Heart right ventricle (tissue), 16 donors: ENCODE measurements at regions not wholly inside any gene's neighbourhood (a gene's known extent, or its start where the extent isn't known, plus 50 kb on each side); places are given as distances from the start of the nearest gene placed in this dataset.

ENCODE experiments used
- ATAC-seq, 8 donors: fragments of 200-7000 bp; cut with Tn5 transposase; one replicate each; pipeline ENCODE4 v1.9.1; 2020; ENCODE audit warnings: mild to moderate bottlenecking in 8 of 8, moderate library complexity in 8 of 8, moderate number of reproducible peaks in 1 of 8
- DNase-seq, 2 donors: peaks; one replicate each; pipeline ENCODE4 v3.0.0-alpha.2; 2020
- H3K27ac ChIP-seq, 10 donors: fragments of 200-600 bp; sonication (generic) in 2 of 10; one replicate each; pipeline versions ENCODE4 v1.5.0 to v1.8.0; 2020 to 2022; ENCODE audit warnings: mild to moderate bottlenecking in 3 of 10
- H3K27me3 ChIP-seq, 7 donors: fragments of 200-600 bp; one replicate each; pipeline ENCODE4 v1.8.0; 2021 to 2022; ENCODE audit warnings: mild to moderate bottlenecking in 2 of 7
- H3K36me3 ChIP-seq, 9 donors: fragments of 200-600 bp; sonication (generic) in 1 of 9; one replicate each; pipeline versions ENCODE4 v1.5.0 to v1.8.0; 2020 to 2022; ENCODE audit warnings: mild to moderate bottlenecking in 2 of 9
- H3K4me1 ChIP-seq, 9 donors: fragments of 200-600 bp; sonication (generic) in 1 of 9; one replicate each; pipeline versions ENCODE4 v1.5.0 to v1.8.0; 2020 to 2022; ENCODE audit warnings: mild to moderate bottlenecking in 4 of 9
- H3K4me3 ChIP-seq, 10 donors: fragments of 200-600 bp; sonication (generic) in 2 of 10; one replicate each; pipeline versions ENCODE4 v1.5.0 to v1.8.0; 2020 to 2022; ENCODE audit warnings: mild to moderate bottlenecking in 7 of 10, moderate library complexity in 2 of 10
- H3K9me3 ChIP-seq, 11 donors: fragments of 200-600 bp in 10 of 11; sonication (generic) in 2 of 11; one replicate each; pipeline versions ENCODE4 v1.5.0 to v1.8.0; 2013 to 2022; ENCODE audit warnings: mild to moderate bottlenecking in 2 of 11, control low read depth in 1 of 11, moderate library complexity in 1 of 11
- WGBS, 2 donors: extraction: QIAGEN DNeasy Blood & Tissue Kit; methylation state at CpG; one replicate each; pipeline ENCODE4 v1.1.7; 2013; ENCODE audit warnings: inconsistent platforms in 1 of 2; 5-methylcytosine and 5-hydroxymethylcytosine counted together
- intact Hi-C, 10 donors: fragments of 100-400 bp; cut with DNase I; formaldehyde crosslinking; loops; one replicate each; pipeline versions ENCODE4 v1.11.1 to v1.14.2; 2022
- TF ChIP-seq, protein P1 (sequence below), 9 donors: fragments of 200-600 bp; sonication (generic) in 2 of 9; IDR thresholded peaks; one replicate each; pipeline versions ENCODE4 v1.5.0 to v1.8.0; 2021 to 2022; ENCODE audit warnings: antibody characterized with exemption in 9 of 9, mild to moderate bottlenecking in 5 of 9, moderate library complexity in 1 of 9
- donor health status: Arrhythmogenic right ventricular cardiomyopathy.
- donor health status: ischemic (EF 13 %, LVEDD 7.1; RV severe dilation, severe dysfunction).
- donor health status: healthy with polysubstance abuse.
- donor health status: DM: no; HTN: yes; CAD: no.
- donor health status: DM: no; HTN: no; CAD: no.
- donor health status: ischemic (EF 25% LVEDD 6.9; RV normal size, moderate dysfunction).
- donor health status: ischemic (EF 25% LVEDD 5.7; RV mildly dilated, moderate dysfunction).
- donor health status: healthy.
- donor health status: DM: yes; HTN: yes; CAD: no.
- donor health status: Ischemic cardiomyopathy.
- donor health status: ischemic (EF 35%, LVEDD 5.7; RV mildly dilated, moderate dysfunction).
- donor health status: nonischemic (EF 11% LVEDD 7.7; RV severe dilation, severe dysfunction).
- donor health status: DM: yes; HTN: yes; CAD: no.
- donor health status: PGD.
- donor health status: ischemic (EF 29% LVEDD 5.4; RV normal size, mild dysfunction).
- donor health status: nonischemic (EF 23%, LVEDD 6.1; RV moderate dilation, normal function).

DNA sequence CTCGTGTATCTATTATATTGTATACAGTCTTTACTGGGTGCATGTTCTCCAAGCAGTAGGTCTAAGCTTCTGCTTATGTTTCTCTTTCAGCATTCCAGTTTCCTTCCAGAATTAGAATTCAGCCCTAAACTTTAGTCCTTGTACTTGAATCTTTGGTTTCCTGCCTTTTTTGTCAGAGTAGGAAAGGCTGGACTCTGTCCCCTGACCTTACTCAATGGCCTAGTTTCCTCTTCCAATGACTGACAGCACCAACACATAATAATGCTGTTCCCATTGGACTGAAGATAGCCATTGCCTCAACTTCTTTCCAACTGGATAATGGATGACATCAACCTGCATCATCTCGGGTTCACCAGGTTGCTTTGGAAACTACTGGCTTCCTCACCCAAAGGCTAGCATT lies 217.0 kb downstream of the FIGN start:
- Histone ChIP-seq H3K4me3 (no peak overlapping the region), H3K4me1 (no peaks in the 10 kb centered on the region), H3K27ac (no peak overlapping the region), H3K36me3 (no peaks in the 10 kb centered on the region), H3K9me3 (peaks cover 0 to 22% (median 2%) of the 10 kb centered on the region in 11 donors), H3K27me3 (no peaks in the 10 kb centered on the region)
- DNase-seq (no peak), ATAC-seq (no peak)
- intact Hi-C loops, result no loop called here
- TF ChIP-seq, protein P1, sequence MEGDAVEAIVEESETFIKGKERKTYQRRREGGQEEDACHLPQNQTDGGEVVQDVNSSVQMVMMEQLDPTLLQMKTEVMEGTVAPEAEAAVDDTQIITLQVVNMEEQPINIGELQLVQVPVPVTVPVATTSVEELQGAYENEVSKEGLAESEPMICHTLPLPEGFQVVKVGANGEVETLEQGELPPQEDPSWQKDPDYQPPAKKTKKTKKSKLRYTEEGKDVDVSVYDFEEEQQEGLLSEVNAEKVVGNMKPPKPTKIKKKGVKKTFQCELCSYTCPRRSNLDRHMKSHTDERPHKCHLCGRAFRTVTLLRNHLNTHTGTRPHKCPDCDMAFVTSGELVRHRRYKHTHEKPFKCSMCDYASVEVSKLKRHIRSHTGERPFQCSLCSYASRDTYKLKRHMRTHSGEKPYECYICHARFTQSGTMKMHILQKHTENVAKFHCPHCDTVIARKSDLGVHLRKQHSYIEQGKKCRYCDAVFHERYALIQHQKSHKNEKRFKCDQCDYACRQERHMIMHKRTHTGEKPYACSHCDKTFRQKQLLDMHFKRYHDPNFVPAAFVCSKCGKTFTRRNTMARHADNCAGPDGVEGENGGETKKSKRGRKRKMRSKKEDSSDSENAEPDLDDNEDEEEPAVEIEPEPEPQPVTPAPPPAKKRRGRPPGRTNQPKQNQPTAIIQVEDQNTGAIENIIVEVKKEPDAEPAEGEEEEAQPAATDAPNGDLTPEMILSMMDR (IDR thresholded peaks at IDR 0.05), result no peak
- WGBS, 2 donors, result 76 to 77% methylated on average over 2 of the region's 2 CpGs

GRCh38 chr2:163515836-163516235 lies 220.0 kb downstream of the FIGN start:
- Histone ChIP-seq H3K9me3 (peaks cover 0 to 21% (median 0%) of the 10 kb centered on the region in 11 donors), H3K36me3 (no peaks in the 10 kb centered on the region), H3K27ac (no peak overlapping the region), H3K4me3 (no peak overlapping the region), H3K4me1 (no peaks in the 10 kb centered on the region), H3K27me3 (no peaks in the 10 kb centered on the region)
- intact Hi-C loops, result no loop called here
- TF ChIP-seq, protein P1 (IDR thresholded peaks at IDR 0.05), result no peak
- ATAC-seq (no peak), DNase-seq (no peak)

GRCh38 chr2:163505281-163505680 lies 230.5 kb downstream of the FIGN start:
- TF ChIP-seq, protein P1 (IDR thresholded peaks at IDR 0.05), result no peak
- Histone ChIP-seq H3K27me3 (no peaks in the 10 kb centered on the region), H3K4me3 (no peak overlapping the region), H3K4me1 (no peaks in the 10 kb centered on the region), H3K36me3 (no peaks in the 10 kb centered on the region), H3K27ac (no peak overlapping the region), H3K9me3 (peaks cover 0 to 22% (median 0%) of the 10 kb centered on the region in 11 donors)
- WGBS, 2 donors, result 47 to 53% methylated on average over 3 of the region's 3 CpGs
- no peak for DNase-seq
- ATAC-seq, result no peak
- intact Hi-C loops, result no loop called here

- Histone ChIP-seq H3K4me3 (peak overlapping the region in 2 of 10 donors; percentile 8 to 9), H3K27me3 (no peaks in the 10 kb centered on the region), H3K9me3 (peaks cover 0 to 18% (median 0%) of the 10 kb centered on the region in 11 donors), H3K4me1 (peaks cover 0 to 15% (median 0%) of the 10 kb centered on the region in 9 donors), H3K36me3 (no peaks in the 10 kb centered on the region), H3K27ac (peak overlapping the region in 7 of 10 donors; percentile 1 to 44 (median 33))
- ATAC-seq, result peak; percentile 23 to 86 (median 54)
- no peak for DNase-seq
- 26 to 41% methylated on average over 13 of the region's 13 CpGs for WGBS, 2 donors
- intact Hi-C loops, result loop anchor here in 2 of 10 donors (5.0 to 10.0 kb wide), 2 partner anchors 244 to 251 kb away; partner anchors contain the start of gene FIGN (in 1 of the 2)
- TF ChIP-seq, protein P1 (IDR thresholded peaks at IDR 0.05), result no peak
Observed at GRCh38 chr2:163493359-163494298, 242.2 kb downstream of the FIGN start.
